ENCODE measurements at regions not wholly inside any gene's neighbourhood (a gene's known extent, or its start where the extent isn't known, plus 50 kb on each side); places are given as distances from the start of the nearest gene placed in this dataset.

DNA sequence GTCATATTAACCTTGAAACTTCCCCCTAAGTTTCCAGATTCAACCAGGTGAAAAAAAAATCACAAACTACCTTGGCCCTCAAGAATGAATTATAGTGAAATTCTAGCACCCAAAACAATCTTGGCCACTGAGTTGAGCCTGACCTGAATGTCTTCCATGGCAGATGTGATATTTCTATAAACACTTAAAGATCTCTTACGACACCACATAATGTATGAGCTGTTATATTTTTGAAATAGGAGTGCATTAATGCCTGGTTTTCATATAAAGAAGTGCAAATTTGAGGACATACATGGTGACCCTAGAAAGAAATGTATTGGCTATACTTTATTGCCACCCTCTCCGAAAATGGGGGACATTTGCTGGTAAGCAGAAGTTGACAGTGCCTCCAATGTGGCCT, 584.1 kb upstream of the KCND2 start:
- intact Hi-C loops (cut with micrococcal nuclease; ENCODE audit: unreplicated experiment) (no loop called here), in situ Hi-C loops (cut with MboI) (no loop called here)
- Histone ChIP-seq H3K36me3 (ENCODE audit: control insufficient read depth in 2 of 2, insufficient read depth in 2 of 2, low read length in 1 of 2) (no peaks in the 10 kb centered on the region), H4K20me1 (ENCODE audit: control insufficient read depth, insufficient read depth) (no peaks in the 10 kb centered on the region), H3K9ac (ENCODE audit: control insufficient read depth, insufficient read depth, low read length) (no peak overlapping the region), H3K4me1 (ENCODE audit: control insufficient read depth, insufficient read depth, low read length) (no peaks in the 10 kb centered on the region), H3K4me3 (no peak overlapping the region), H3K27me3 (replicated peaks in 1 of 2; ENCODE audit: control insufficient read depth in 2 of 2, insufficient read depth in 2 of 2, low read length in 1 of 2) (no peaks in the 10 kb centered on the region), H3K9me3 (replicated peaks; ENCODE audit: control insufficient read depth, insufficient read depth, low read length) (no peaks in the 10 kb centered on the region), H3K79me2 (ENCODE audit: control insufficient read depth, insufficient read depth, low read length) (no peaks in the 10 kb centered on the region), H3K4me2 (ENCODE audit: control insufficient read depth, insufficient read depth) (no peak overlapping the region), H3K27ac (ENCODE audit: control insufficient read depth, insufficient read depth) (no peak overlapping the region), H2AFZ (ENCODE audit: control insufficient read depth, low read depth, low read length) (no peak overlapping the region)
- ATAC-seq (no peak), DNase-seq (ENCODE audit: low read depth, low spot score) (no peak), FAIRE-seq (no peak)
- TF ChIP-seq ATF7 (IDR thresholded peaks at IDR 0.05; ENCODE audit: low read depth), result no peak
- TF ChIP-seq POLR2AphosphoS5 (IDR thresholded peaks at IDR 0.05; ENCODE audit: low read length), result no peak
- no peak for TF ChIP-seq ZNF24 (IDR thresholded peaks at IDR 0.05)
- no peak for TF ChIP-seq SIX5 (IDR thresholded peaks at IDR 0.05; ENCODE audit: low read depth, low read length, severe bottlenecking)
- no peak for TF ChIP-seq NRF1 (conservative IDR thresholded peaks at IDR 0.05; ENCODE audit: low read depth, low read length)
- no peak for TF ChIP-seq LARP7 (IDR thresholded peaks at IDR 0.05)
- no peak for TF ChIP-seq SIN3A (IDR thresholded peaks at IDR 0.05; ENCODE audit: low read depth, low read length)
- SMC1A ChIA-PET (ENCODE audit: uncharacterized antibody, unreplicated experiment), result interaction anchor here (0.6 kb wide), 1 partner anchor 173 kb away, joined by 3 read pairs; no protein-coding TSS in a partner anchor
- WGBS (ENCODE audit: insufficient coverage, insufficient replicate concordance, low lambda C conversion rate, missing lambda C conversion rate), result 0% methylated on average over 2 of the region's 2 CpGs
- RAD21 ChIA-PET (ENCODE audit: unreplicated experiment), result no interaction called here
- POLR2A ChIA-PET, result no interaction called here
- no TSS peak for BruUV-seq (replicated peaks)
- CTCF ChIA-PET, result interaction anchor here (0.7 kb wide), 1 partner anchor 1050 kb away, joined by 4 read pairs; no protein-coding TSS in a partner anchor

DNA sequence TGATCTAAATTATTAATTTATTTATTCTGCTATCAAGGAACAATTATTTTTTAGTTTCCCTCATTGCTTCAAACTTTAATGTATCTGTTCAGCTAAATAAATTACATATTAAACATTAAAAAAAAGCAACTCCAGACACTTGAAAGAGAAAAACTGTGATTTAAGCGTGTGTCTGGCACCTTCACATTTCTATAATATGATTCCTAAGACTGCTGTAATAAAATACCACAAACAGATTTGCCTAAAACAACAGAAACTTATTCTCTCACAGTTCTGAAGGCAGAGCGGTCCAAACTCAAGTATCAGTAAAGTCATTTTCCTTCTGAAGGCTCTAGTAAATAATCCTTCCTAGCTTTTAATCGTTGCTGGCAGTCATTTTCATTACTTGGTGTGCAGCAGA, 580.4 kb upstream of the KCND2 start:
- no peak for FAIRE-seq
- no peak overlapping the region for H3K9ac ChIP-seq (ENCODE audit: control insufficient read depth, insufficient read depth, low read length)
- CTCF ChIA-PET, result no interaction called here
- H3K4me3 ChIP-seq, result no peak overlapping the region
- in situ Hi-C loops (cut with MboI) (no loop called here), intact Hi-C loops (cut with micrococcal nuclease; ENCODE audit: unreplicated experiment) (no loop called here)
- H3K27ac ChIP-seq (ENCODE audit: control insufficient read depth, insufficient read depth), result no peak overlapping the region
- no peaks in the 10 kb centered on the region for H3K9me3 ChIP-seq (replicated peaks; ENCODE audit: control insufficient read depth, insufficient read depth, low read length)
- H2AFZ ChIP-seq (ENCODE audit: control insufficient read depth, low read depth, low read length), result no peak overlapping the region
- H3K4me1 ChIP-seq (ENCODE audit: control insufficient read depth, insufficient read depth, low read length), result no peaks in the 10 kb centered on the region
- RAD21 ChIA-PET (ENCODE audit: unreplicated experiment), result no interaction called here
- H3K4me2 ChIP-seq (ENCODE audit: control insufficient read depth, insufficient read depth), result no peak overlapping the region
- BruUV-seq (replicated peaks), result no TSS peak
- TF ChIP-seq CHD4 (IDR thresholded peaks at IDR 0.05), result no peak
- no peak for TF ChIP-seq ZBED1 (IDR thresholded peaks at IDR 0.05; ENCODE audit: borderline replicate concordance)
- TF ChIP-seq WRNIP1 (IDR thresholded peaks at IDR 0.05; ENCODE audit: borderline replicate concordance, low read depth, low read length), result no peak
- no peaks in the 10 kb centered on the region for H4K20me1 ChIP-seq (ENCODE audit: control insufficient read depth, insufficient read depth)
- no peak for DNase-seq (ENCODE audit: low read depth, low spot score)
- POLR2A ChIA-PET, result no interaction called here
- 17% methylated on average over 3 of the region's 3 CpGs for WGBS (ENCODE audit: insufficient coverage, insufficient replicate concordance, low lambda C conversion rate, missing lambda C conversion rate)
- H3K79me2 ChIP-seq (ENCODE audit: control insufficient read depth, insufficient read depth, low read length), result no peaks in the 10 kb centered on the region
- no peak for ATAC-seq
- H3K36me3 ChIP-seq (ENCODE audit: control insufficient read depth in 2 of 2, insufficient read depth in 2 of 2, low read length in 1 of 2), result no peaks in the 10 kb centered on the region
- SMC1A ChIA-PET (ENCODE audit: uncharacterized antibody, unreplicated experiment), result no interaction called here
- no peaks in the 10 kb centered on the region for H3K27me3 ChIP-seq (replicated peaks in 1 of 2; ENCODE audit: control insufficient read depth in 2 of 2, insufficient read depth in 2 of 2, low read length in 1 of 2)
